ENCODE measurements at regions not wholly inside any gene's neighbourhood (a gene's known extent, or its start where the extent isn't known, plus 50 kb on each side); places are given as distances from the start of the nearest gene placed in this dataset.

- Mint-ChIP-seq H3K27me3 (ENCODE audit: unreplicated experiment) (no peaks in the 10 kb centered on the region), H3K4me1 (ENCODE audit: unreplicated experiment) (no peaks in the 10 kb centered on the region), H3K4me3 (ENCODE audit: unreplicated experiment) (no peak overlapping the region), H3K36me3 (ENCODE audit: low read depth, unreplicated experiment) (no peaks in the 10 kb centered on the region), H3K9me3 (ENCODE audit: unreplicated experiment) (no peaks in the 10 kb centered on the region), H3K27ac (ENCODE audit: unreplicated experiment) (no peak overlapping the region)
- DNase-seq (ENCODE audit: low spot score): no peak
- TF ChIP-seq CTCF (IDR thresholded peaks at IDR 0.05; ENCODE audit: unreplicated experiment): no peak
Observed at GRCh38 chrX:137891431-137891830, 325.5 kb downstream of the ZIC3 start.

- Mint-ChIP-seq H3K27ac (ENCODE audit: unreplicated experiment) (no peak overlapping the region), H3K27me3 (ENCODE audit: unreplicated experiment) (no peaks in the 10 kb centered on the region), H3K36me3 (ENCODE audit: low read depth, unreplicated experiment) (no peaks in the 10 kb centered on the region), H3K4me1 (ENCODE audit: unreplicated experiment) (no peaks in the 10 kb centered on the region), H3K9me3 (ENCODE audit: unreplicated experiment) (no peaks in the 10 kb centered on the region), H3K4me3 (ENCODE audit: unreplicated experiment) (no peak overlapping the region)
- no peak for DNase-seq (ENCODE audit: low spot score)
- TF ChIP-seq CTCF (IDR thresholded peaks at IDR 0.05; ENCODE audit: unreplicated experiment): no peak
Observed at GRCh38 chrX:137896123-137896522, 330.2 kb downstream of the ZIC3 start.

- H3K9me3 Mint-ChIP-seq (ENCODE audit: unreplicated experiment): no peaks in the 10 kb centered on the region
- no peaks in the 10 kb centered on the region for H3K27me3 Mint-ChIP-seq (ENCODE audit: unreplicated experiment)
- no peak for DNase-seq (ENCODE audit: low spot score)
- H3K4me1 Mint-ChIP-seq (ENCODE audit: unreplicated experiment): no peaks in the 10 kb centered on the region
- no peak for TF ChIP-seq CTCF (IDR thresholded peaks at IDR 0.05; ENCODE audit: unreplicated experiment)
- H3K36me3 Mint-ChIP-seq (ENCODE audit: low read depth, unreplicated experiment): no peaks in the 10 kb centered on the region
- no peak overlapping the region for H3K4me3 Mint-ChIP-seq (ENCODE audit: unreplicated experiment)
- no peak overlapping the region for H3K27ac Mint-ChIP-seq (ENCODE audit: unreplicated experiment)
Observed at GRCh38 chrX:137915466-137915865, 349.5 kb downstream of the ZIC3 start.

- Mint-ChIP-seq H3K9me3 (ENCODE audit: unreplicated experiment) (no peaks in the 10 kb centered on the region), H3K36me3 (ENCODE audit: low read depth, unreplicated experiment) (no peaks in the 10 kb centered on the region), H3K4me3 (ENCODE audit: unreplicated experiment) (no peak overlapping the region), H3K4me1 (ENCODE audit: unreplicated experiment) (no peaks in the 10 kb centered on the region), H3K27me3 (ENCODE audit: unreplicated experiment) (no peaks in the 10 kb centered on the region), H3K27ac (ENCODE audit: unreplicated experiment) (no peak overlapping the region)
- TF ChIP-seq CTCF (IDR thresholded peaks at IDR 0.05; ENCODE audit: unreplicated experiment): no peak
- no peak for DNase-seq (ENCODE audit: low spot score)
Observed at GRCh38 chrX:137916090-137916746, 350.3 kb downstream of the ZIC3 start.

GRCh38 chrX:137926090-137926489 lies 360.2 kb downstream of the ZIC3 start:
- TF ChIP-seq CTCF (IDR thresholded peaks at IDR 0.05; ENCODE audit: unreplicated experiment): peak; percentile 49
- H3K36me3 Mint-ChIP-seq (ENCODE audit: low read depth, unreplicated experiment): no peaks in the 10 kb centered on the region
- no peak overlapping the region for H3K27ac Mint-ChIP-seq (ENCODE audit: unreplicated experiment)
- H3K9me3 Mint-ChIP-seq (ENCODE audit: unreplicated experiment): no peaks in the 10 kb centered on the region
- peak; percentile 13 for DNase-seq (ENCODE audit: low spot score)
- no peak overlapping the region for H3K4me3 Mint-ChIP-seq (ENCODE audit: unreplicated experiment)
- H3K27me3 Mint-ChIP-seq (ENCODE audit: unreplicated experiment): no peaks in the 10 kb centered on the region
- H3K4me1 Mint-ChIP-seq (ENCODE audit: unreplicated experiment): no peaks in the 10 kb centered on the region
